HG03457 (cell line): ENCODE measurements at regions not wholly inside any gene's neighbourhood (a gene's known extent, or its start where the extent isn't known, plus 50 kb on each side); places are given as distances from the start of the nearest gene placed in this dataset.

Experiments used
- ATAC-seq: cut with Tn5 transposase; IDR thresholded peaks from one replicate; pipeline ENCODE4 v1.9.1; 2021; ENCODE audit warnings: moderate number of reproducible peaks; ENCODE audit not compliant: unreplicated experiment

DNA sequence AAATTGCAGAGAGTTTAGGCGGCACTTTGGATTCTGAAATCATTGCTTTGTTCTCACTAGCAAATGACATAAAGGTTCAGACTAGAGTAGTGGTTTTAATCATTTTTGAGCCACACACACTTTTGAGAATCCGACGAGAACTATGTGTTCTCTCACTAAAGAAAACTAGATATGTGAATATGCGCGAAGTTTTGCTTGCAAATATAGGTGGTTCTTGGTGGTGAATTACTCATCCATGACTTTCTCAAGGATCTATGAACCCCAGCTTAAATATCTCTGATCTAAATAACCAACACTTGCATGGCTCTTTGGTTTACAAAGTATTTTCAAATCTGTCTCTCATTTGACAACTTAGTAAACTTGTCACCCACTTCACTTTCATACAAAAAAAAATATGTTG, 54.8 kb downstream of the NOG start:
- no peak for ATAC-seq

DNA sequence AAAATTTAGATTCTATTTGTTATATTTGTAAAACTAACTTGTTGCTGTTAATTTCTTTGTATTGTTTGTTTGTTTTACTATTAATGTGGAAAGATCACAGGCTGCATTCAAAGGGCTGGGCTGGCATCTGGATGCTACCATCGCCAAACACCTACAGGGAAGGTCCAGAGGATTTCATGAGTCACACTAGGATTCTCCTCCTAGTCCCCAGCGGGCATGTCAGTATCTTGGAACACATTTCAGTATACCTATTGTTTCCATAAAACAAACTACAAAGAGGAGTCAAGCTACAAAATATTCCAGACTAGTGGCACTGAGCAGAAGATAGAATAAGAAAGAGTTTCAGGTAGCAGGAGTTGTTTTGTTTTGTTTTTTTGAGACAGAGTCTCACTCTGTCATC, 55.3 kb downstream of the NOG start:
- no peak for ATAC-seq

DNA sequence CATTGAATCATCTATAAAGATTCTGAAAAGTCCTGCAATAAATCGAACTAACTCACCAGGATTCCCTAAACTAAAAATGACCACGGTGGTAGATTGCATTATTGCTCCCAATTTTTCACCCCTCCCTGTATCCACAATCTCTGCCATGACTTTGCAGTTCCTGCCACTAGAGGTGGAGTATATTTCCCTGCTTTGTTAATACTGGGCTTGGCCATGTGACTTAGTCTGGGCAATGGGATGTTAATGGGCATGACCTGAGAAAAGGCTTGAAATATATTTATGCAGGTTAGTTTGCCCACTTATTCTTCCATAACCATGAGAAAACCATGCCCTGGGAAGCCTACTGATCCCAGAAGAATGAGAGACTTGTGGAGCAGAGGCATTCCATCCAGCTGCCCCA, 59.1 kb downstream of the NOG start:
- ATAC-seq = no peak

DNA sequence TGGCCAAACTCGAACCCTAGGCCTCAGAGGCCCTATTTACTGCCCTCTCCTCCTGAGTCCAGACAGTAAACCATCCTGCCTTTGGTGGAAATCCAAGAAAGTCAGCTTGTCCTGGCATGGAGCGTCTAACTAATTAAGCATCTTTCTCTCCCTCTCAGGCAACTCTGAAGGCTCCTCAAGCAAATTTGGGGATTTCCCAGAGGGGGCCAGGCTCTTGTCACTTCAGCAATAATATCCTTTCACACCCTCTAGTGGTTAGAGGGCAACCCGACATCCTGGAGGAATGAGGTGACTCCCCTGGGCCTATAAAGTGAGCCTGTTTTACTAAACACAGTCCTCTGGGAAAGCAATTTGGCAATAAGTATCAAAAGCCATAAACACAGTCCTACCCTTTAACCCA, 60.4 kb downstream of the NOG start:
- ATAC-seq = peak; percentile 97

DNA sequence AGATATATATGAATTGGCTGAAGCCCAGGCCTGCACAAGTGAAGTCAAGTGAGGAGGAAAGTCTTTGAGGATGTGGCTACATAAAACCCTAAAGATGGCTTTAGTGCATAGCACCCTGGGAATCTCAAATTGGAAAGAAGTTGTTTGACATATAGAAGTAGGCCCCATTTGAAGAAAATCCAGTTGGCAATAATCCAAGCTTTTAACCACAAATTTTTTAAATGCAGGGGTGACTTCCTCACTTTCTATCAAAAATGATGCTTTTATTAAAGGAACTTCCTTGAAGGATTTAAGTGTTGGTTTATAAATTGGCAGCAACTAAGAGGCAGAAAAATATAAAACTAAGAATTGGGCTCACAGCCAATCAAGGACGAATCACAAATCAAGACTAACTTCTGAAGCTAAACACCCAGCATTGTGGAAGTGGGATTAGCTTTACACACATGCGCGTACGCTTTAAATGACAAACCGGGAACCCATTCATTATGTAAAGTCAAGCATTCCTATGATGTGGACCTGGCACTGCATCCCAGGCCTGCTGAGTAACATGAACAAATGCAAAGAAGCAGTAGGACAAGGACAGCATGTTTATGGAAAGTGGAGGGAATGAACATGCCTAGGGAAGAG, 63.3 kb downstream of the NOG start:
- ATAC-seq = no peak

DNA sequence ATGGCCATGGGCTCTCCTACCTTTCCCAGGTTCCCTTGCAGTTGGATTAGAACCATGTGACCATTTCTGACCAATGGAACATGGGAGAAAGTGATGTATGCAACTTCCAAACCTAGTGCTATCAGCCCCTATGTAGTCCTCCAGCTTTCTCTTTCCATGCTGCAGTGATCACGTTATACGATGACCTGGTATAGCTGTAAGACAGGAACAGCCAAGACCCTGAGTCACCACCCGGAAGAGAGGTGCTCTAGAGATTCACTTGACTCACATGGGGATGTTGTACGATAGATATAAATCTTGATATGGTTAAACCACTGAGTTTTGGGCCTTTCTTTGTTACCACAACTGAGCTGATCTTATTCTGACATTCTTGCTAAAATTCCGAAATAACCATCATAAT, 65.1 kb downstream of the NOG start:
- no peak for ATAC-seq

DNA sequence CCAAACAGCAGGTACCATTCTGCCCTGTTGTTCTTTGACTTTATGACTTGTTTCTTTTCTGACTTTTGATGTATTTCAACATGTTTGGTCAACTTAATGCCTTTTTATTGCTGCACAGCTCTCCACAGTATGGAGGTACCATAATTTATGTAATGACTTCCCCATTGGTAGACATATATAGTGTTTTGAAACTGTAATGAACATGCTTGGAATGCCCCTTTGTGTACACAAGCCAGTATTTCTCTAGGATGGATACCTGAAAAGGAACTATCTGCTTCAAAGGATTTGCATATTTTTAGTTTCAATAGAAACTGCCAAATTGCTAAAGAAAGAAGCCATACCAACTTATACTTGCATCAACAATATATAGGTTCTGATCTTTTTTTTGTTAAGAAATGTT, 66.1 kb downstream of the NOG start:
- ATAC-seq = no peak

DNA sequence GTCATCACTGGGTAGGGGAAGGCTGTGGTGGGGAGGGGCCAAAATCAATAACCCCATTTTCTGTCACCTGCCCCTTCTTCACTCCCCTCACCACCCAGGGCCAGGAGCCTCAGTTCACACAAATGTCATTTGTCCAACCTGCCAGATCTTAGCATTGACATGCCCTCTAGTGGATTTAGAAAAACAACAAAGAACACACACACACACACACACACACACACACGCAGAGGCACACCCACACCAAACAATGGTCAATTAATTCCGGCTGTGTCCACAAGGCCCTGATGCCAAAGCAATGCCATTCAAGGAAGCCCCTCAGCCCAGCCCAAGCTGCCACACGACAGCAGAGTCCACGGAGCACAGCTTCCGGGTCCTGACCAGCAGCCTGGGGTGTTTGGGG, 68.4 kb downstream of the NOG start:
- no peak for ATAC-seq

DNA sequence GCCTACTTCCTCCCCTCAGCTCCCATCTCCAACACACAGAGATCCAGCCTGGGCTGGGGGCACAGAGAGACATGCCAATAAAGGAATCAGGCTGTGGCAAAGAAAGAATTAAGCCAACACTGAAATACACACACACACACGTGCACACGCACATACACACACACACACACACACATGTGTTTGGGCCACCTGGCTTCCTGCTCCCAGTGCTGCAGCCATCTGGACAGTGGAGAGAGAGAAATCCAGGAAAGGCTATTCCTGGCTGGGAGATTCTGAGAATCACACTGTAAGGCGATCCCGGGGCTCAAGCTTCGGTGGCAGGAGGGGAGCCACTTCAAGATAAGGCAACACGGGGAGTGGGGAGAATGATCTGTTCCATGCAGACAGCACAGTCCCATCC, 72.4 kb downstream of the NOG start:
- no peak for ATAC-seq

DNA sequence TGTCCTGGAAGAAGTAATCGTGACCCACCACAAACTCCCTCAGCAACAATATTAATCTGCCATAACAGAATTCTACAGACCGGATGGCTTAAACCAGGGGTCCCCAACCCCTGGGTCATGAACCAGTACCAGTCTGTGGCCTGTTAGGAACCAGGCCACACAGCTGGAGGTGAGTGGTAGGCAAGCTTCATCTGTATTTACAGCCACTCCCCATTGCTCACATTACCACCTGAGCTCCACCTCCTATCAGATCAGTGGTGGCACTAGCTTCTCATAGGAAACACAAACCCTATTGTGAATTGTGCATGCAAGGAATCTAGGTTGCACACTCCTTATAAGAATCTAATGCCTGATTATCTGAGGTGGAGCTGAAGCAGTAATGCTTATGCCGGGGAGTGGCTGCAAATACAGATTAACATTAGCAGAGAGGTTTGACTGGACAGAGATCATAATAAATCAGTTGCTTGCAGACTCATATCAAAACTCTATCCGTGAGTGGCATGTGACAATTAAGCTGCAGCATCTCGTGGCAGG, 74.5 kb downstream of the NOG start:
- ATAC-seq = no peak

DNA sequence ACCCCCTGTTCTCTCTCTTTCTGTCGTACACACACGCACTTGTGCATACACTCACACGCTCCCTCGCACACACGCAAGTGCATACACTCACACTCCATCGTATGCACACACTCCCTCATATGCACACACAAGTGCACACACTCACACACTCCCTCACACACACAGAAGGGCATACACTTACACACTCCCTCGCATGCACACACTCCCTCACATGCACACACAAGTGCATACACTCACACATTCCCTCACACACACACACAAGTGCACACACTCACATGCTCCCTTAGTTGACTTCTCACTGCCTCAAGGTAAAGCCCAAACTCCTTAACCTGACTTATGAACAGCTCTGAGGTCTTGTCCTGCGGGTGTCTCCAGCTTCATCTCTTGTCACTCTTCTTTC, 78.7 kb downstream of the NOG start:
- ATAC-seq = no peak

DNA sequence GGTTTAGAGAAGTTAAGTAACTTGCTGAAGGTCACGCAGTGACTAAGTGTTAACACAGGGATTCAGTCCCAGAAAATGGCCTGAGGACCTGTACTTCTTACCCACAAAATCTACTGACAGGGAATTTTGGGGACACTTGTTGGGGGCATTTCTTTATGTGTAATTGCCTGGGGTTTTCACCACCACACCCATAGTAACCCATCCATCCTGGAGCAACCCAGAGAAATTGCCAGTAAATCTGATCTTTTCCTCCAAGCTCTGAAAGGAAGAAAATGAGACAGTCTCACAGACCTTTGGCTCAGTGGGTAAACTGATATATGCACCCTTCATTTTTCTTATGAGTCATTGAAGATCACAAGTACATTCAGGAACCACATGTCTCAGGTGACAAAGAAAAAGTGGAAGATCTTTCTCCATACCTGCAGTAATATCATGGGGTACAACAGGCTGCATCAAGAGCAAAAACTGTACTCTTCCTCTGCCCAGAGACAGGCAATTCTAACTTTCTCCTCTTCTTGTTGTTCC, 81.0 kb downstream of the NOG start:
- no peak for ATAC-seq

DNA sequence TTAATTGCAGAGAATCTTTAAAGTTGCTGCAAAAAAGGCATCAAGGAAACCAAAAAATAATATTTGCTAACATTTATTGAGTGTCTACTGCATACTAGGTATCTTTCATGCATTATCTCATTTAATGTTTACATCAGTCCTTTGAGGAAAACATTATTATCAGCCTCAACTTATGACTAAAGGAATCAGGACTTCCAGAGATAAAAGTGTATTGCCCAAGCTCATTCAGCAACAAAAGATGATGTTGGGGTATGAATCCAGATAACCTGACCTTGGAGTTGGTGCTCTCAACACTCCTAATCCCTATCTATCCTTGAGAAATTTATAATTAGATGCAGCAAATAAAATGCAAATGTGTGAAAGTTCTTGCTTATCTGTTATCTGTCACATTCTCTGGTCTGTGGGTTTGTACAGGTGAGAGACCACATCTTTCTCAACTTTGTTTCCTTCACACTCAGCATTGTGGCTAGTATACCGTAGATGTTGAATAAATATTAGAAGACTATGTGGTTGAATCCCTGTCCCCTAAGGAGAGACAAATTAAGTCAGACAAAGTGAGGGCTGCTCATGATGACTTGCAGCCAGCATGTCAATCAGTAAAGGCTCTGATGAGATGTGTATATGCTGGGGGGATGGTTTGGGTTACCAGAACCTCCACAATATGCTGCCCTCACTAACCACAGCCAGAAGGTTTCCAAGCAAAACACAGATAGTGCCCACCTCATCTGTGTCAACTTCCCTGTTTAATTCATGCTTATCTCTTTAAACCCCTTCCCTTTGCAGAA, 82.6 kb downstream of the NOG start:
- no peak for ATAC-seq

DNA sequence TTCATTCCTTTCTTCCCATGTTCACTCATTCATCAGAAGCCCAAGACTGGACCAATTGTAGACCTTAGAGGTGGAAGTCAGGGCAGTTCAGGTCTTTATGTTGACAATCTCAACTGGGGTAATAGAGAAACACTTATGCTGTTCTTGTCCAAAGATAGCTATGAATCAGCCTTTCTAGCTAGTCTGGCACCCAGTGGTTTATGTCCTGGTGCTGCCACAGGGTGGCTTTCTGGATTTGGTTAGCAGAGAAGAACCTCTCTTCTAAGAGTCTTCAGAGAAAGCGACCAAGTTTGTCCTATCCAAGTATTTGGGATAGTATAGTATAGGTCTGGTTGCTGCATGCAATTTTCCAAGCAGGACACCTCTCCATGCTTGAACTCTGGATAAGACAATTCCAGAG, 83.3 kb downstream of the NOG start:
- no peak for ATAC-seq

DNA sequence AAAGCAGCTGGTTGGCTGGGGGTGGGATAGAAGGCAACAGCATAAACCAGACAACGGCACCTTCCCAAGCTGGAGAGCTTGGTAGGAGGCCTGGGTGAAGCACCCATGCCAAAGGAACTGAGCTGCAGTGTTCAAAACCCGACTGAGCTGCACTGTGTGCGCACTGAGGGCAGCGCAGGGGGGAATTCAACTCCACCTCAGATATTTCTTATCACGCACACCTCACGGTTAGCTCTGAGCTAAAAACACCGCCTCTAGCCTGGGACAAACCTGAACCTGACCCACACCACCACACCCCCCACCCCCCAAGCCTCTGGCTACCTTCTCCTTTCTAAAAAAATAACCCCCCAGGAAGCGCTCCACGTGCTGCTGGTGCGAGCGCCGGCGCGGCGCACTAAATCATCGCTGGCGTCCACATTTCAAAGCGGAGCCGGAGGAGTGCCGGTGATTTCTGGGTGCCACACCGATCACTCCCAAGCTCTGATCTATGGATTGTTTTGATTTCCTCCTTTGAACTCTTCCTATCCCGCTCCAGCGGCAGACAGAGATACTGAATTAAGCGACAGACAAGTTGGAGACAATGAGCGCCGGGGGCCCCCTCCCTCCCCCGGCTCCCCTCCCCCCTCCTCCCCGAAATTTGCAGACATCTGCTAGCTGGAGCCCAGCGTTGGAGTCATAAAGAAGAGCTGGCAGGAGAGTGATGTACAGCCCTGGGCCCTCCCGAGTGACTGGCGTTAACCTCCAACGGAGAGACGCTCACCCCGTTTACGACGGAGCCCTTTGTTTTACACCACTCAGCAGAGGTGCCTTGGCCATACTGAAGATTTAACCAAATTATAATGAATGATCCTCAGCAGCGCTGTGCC, 85.0 kb downstream of the NOG start:
- no peak for ATAC-seq

DNA sequence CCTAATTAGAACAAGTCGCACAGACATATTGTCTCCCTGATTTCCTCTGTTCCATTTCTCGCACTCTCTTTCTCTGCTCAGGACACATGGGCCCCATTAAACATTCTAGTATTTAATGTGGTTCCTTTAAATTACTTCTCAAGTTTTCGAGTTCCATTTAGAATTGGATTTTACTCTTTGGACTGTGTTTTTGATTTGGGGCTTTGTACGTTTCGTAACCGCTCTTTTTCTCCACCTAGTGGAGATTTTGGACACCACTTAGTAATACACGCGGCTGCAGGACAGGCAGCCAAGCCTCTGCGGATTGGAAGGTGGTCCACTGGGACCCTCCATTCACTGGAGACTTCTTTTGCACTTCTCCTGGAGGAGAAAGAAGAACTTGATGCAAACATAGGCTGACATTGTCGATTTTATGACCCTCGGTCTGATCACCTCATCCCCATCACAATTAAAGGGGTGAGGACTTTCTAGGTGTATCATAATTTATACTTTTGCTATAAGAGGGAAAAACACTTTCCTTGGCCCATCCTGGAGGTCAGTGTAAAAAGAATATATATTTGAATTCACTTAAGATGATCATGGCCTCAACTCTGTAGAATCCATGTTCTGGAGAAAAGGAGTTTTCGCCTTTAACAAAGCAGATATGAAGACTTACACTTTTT, 85.7 kb downstream of the NOG start:
- ATAC-seq = no peak

DNA sequence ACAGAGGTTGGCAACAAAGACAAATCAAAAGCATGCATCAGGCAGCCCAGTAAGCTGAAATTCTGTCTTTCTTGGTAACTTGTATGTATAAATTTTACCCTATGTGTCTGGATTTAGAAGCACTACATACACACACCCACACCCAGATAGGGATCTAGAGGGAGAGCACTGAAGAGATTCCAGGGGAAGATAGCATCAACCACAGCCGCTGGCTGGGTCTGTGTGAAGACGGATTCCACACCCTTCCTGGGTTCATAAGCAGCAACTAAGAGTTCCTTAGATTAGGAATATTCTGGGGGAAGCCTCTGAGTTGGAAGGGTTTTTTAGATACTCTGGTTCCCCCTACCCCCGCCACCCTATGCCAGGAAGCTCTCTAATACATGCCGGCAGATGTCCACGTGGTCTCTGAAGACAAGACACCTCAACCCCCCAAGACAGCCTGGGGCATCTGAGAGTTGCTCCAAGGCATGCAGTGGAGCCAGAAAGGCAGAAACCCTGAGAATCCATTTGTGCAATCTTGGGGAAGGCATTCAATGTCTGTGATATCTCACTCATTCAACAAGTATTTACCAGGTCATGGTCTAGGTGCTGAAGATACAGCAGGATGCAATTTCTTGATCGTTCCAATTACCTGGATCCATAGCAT, 86.4 kb downstream of the NOG start:
- no peak for ATAC-seq

DNA sequence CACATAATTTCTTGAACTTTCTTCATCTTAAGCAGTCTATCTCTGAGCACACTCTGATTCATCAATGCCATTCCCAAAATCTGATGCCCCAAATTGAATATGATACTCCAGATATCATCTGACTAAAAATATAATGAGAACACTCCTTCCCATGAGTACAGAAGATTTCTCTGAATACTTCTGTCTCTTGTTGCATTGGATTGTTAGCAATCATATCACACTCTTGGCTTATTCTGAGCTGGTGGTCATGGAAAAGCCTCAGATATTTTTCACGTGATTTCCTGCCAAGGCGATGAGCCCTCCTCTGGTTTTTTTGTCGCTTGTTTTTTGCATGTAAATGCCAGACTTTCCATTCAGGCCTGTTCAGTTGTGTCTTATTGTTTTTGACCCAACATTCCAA, 87.2 kb downstream of the NOG start:
- no peak for ATAC-seq

DNA sequence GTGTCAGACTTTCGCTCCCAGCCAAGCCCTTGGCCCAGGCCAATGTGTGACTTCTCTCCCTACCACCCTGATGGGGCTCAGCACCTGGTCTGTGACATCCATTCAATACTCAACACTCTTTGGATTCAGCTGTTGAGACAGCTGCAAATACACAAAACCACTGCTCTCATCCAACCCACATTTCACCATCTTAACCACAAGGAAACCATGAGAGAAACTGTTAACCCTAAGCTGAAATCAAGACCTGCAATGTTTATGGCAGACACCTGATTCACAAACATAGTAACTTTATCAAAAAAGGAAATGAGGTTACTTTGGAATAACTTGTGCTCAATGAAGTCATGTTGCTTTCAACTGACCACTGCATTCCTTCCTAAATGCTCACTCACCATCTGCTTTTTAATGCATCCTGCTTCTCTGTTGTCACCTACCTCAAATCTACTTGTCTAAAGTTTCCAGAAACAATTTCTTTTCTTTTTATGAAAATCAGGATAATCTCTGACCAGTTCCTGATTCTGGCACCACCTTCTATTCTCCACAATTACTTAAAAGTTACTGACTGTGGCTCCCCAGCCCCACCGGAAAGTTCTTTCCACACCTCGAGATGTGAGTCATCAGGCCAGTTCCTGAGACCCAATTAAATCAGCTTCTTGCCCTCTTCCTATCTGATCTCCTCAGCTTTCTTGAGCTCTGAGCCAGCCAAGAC, 88.2 kb downstream of the NOG start:
- no peak for ATAC-seq

DNA sequence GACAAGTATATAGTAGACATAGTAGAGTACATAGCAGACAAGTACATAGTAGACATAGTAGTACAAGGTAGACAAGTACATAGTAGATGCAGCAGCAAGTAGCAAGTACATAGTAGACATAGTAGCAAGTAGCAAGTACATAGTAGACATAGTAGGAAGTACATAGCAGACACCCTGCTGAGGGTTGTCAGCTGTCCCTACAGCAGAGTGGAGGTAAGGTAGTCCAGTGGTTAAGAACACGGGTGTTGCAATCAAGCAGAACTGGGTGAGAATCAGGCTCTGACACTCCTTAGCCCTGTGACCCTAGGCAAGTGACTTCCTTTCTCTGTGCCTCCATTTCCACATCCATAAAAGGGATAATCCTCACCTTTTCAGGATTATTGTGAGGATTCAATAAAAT, 94.7 kb downstream of the NOG start:
- no peak for ATAC-seq
